ENCODE measurements at regions not wholly inside any gene's neighbourhood (a gene's known extent, or its start where the extent isn't known, plus 50 kb on each side); places are given as distances from the start of the nearest gene placed in this dataset.

GRCh38 chr4:30854531-30854930 lies 134.4 kb downstream of the PCDH7 start:
- TF ChIP-seq POLR2A (IDR thresholded peaks at IDR 0.05; ENCODE audit: low read depth, low read length), result no peak
- no peak for TF ChIP-seq POLR2AphosphoS5 (IDR thresholded peaks at IDR 0.05; ENCODE audit: low read depth, low read length)
